K562 (cell line): ENCODE measurements at regions not wholly inside any gene's neighbourhood (a gene's known extent, or its start where the extent isn't known, plus 50 kb on each side); places are given as distances from the start of the nearest gene placed in this dataset.

ENCODE experiments used
- CBX3 ChIP-seq, 2 experiments: IDR thresholded peaks; 1 replicate in 1 of 2; 2 replicates in 1 of 2; pipeline ENCODE4 v1.6.1; 2012; ENCODE audit warnings: inconsistent platforms in 2 of 2, low read length in 2 of 2, borderline replicate concordance in 1 of 2, control low read depth in 1 of 2
- CTCF ChIP-seq, 3 experiments: IDR thresholded peaks in 2 of 3; conservative IDR thresholded peaks in 1 of 3; 2 replicates each; pipeline ENCODE4 v1.5.1; 2011 to 2012; ENCODE audit warnings: low read length in 3 of 3, mild to moderate bottlenecking in 3 of 3, control low read depth in 2 of 3, improper control_type of control experiment in 1 of 3, inconsistent platforms in 1 of 3, low read depth in 1 of 3, mixed read lengths in 1 of 3, moderate library complexity in 1 of 3; ENCODE audit not compliant: insufficient read depth in 2 of 3
- EZH2 ChIP-seq: IDR thresholded peaks from 2 replicates; pipeline ENCODE4 v1.6.1; 2012; ENCODE audit warnings: low read depth, mild to moderate bottlenecking, inconsistent platforms, low read length, borderline replicate concordance
- MGA ChIP-seq: fragments of 450-650 bp; IDR thresholded peaks from 2 replicates; pipeline ENCODE4 v1.6.1; 2016; ENCODE audit warnings: mild to moderate bottlenecking, moderate library complexity
- PHF21A ChIP-seq: fragments of 450-650 bp; IDR thresholded peaks from 2 replicates; pipeline ENCODE4 v1.6.1; 2017; ENCODE audit warnings: low read depth, borderline replicate concordance
- SMARCC2 ChIP-seq: fragments of 450-650 bp; IDR thresholded peaks from 2 replicates; pipeline ENCODE4 v1.6.1; 2017; ENCODE audit warnings: antibody characterized with exemption, moderate library complexity, mild to moderate bottlenecking, low read depth
- ZNF354B ChIP-seq: fragments of 250-450 bp; sonication (Bioruptor Pico); IDR thresholded peaks from 2 replicates; pipeline ENCODE4 v1.4.0; 2020
- ZNF707 ChIP-seq: fragments of 250-450 bp; sonication (Bioruptor Pico); conservative IDR thresholded peaks from 2 replicates; pipeline ENCODE4 v1.8.0; 2022; ENCODE audit warnings: inconsistent platforms, mild to moderate bottlenecking, moderate library complexity
- ZNF785 ChIP-seq: fragments of 250-450 bp; sonication (Bioruptor Pico); IDR thresholded peaks from 2 replicates; pipeline ENCODE4 v1.4.0; 2020; ENCODE audit warnings: mild to moderate bottlenecking
- ZZZ3 ChIP-seq: fragments of 450-650 bp; IDR thresholded peaks from 2 replicates; pipeline ENCODE4 v1.6.1; 2016; ENCODE audit warnings: antibody characterized with exemption, mild to moderate bottlenecking, moderate library complexity

- TF ChIP-seq MGA (no peak), EZH2 (no peak), CTCF (IDR thresholded peaks at IDR 0.05 in 2 of 3, conservative IDR thresholded peaks at IDR 0.05 in 1 of 3; ENCODE audit: insufficient read depth in 2 of 3, low read depth in 1 of 3, low read length in 3 of 3) (no peak), PHF21A (no peak), ZNF354B (CRISPR knock-in tag) (no peak), ZZZ3 (no peak), CBX3 (IDR thresholded peaks at IDR 0.05; ENCODE audit: borderline replicate concordance in 1 of 2, low read length in 2 of 2) (no peak), ZNF707 (CRISPR knock-in tag) (no peak), ZNF785 (CRISPR knock-in tag) (no peak), SMARCC2 (no peak)
Observed at GRCh38 chr16:5487728-5488127, 390.1 kb upstream of the EEF2KMT start.
